Suprapubic skin (tissue), 4 donors: ENCODE measurements at regions not wholly inside any gene's neighbourhood (a gene's known extent, or its start where the extent isn't known, plus 50 kb on each side); places are given as distances from the start of the nearest gene placed in this dataset.

Source experiments
- EP300 ChIP-seq: sonication (generic); formaldehyde crosslinking; IDR thresholded peaks from one replicate; pipeline ENCODE4 v1.6.1; 2017; ENCODE audit warnings: antibody characterized with exemption
- POLR2A ChIP-seq, 2 donors: fragments of 450-650 bp; IDR thresholded peaks; one replicate each; pipeline ENCODE4 v1.6.1; 2017; ENCODE audit warnings: antibody characterized with exemption in 2 of 2, mild to moderate bottlenecking in 2 of 2, moderate library complexity in 2 of 2
- POLR2AphosphoS5 ChIP-seq, 3 donors: sonication (generic); formaldehyde crosslinking; IDR thresholded peaks; one replicate each; pipeline ENCODE4 v1.6.1; 2017; ENCODE audit warnings: antibody characterized with exemption in 3 of 3
- TF ChIP-seq, protein P1 (sequence below), 2 donors: fragments of 200-600 bp in 1 of 2; fragments of 450-650 bp in 1 of 2; sonication (generic) in 1 of 2; IDR thresholded peaks; one replicate each; pipeline ENCODE4 v1.5.1; 2016 to 2019; ENCODE audit warnings: antibody characterized with exemption in 2 of 2, mild to moderate bottlenecking in 1 of 2, moderate library complexity in 1 of 2

DNA sequence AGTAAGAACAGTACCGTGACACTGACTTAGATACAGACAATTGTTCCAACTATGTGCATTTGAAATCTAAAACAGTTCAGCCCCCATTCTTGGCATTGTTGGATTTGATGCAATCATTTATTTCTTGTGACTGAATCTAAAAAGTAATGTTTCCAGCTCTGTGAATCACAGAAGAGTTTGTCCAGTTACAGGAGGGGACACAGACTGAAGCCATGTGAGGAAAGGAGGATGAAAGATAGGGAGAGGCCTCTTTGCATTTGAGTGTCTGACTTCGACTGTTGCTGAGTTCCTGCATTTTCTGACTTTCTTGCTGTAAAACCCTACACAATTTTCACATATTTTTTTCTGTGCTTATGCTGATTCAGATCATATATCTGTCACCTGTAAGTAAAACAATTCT lies 179.3 kb upstream of the PCDH17 start:
- TF ChIP-seq POLR2AphosphoS5 (IDR thresholded peaks at IDR 0.05) (no peak), EP300 (no peak), POLR2A (IDR thresholded peaks at IDR 0.05) (no peak)
- TF ChIP-seq, protein P1, sequence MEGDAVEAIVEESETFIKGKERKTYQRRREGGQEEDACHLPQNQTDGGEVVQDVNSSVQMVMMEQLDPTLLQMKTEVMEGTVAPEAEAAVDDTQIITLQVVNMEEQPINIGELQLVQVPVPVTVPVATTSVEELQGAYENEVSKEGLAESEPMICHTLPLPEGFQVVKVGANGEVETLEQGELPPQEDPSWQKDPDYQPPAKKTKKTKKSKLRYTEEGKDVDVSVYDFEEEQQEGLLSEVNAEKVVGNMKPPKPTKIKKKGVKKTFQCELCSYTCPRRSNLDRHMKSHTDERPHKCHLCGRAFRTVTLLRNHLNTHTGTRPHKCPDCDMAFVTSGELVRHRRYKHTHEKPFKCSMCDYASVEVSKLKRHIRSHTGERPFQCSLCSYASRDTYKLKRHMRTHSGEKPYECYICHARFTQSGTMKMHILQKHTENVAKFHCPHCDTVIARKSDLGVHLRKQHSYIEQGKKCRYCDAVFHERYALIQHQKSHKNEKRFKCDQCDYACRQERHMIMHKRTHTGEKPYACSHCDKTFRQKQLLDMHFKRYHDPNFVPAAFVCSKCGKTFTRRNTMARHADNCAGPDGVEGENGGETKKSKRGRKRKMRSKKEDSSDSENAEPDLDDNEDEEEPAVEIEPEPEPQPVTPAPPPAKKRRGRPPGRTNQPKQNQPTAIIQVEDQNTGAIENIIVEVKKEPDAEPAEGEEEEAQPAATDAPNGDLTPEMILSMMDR (IDR thresholded peaks at IDR 0.05), result no peak
